HCT116 (cell line): ENCODE measurements at regions not wholly inside any gene's neighbourhood (a gene's known extent, or its start where the extent isn't known, plus 50 kb on each side); places are given as distances from the start of the nearest gene placed in this dataset.

ENCODE experiments used
- ATAC-seq: fragments of 200-7000 bp; cut with Tn5 transposase; 2 replicates; pipeline ENCODE4 v1.9.1; 2020; ENCODE audit warnings: mild to moderate bottlenecking, moderate library complexity
- BruUV-seq: library from RNA; stranded (reverse); fragments of 400-500 nt; replicated peaks from 2 replicates; lab custom pipeline; 2021; lab: Mats Ljungman, UMichigan
- CTCF ChIA-PET: fragments of 300-600 bp; sonication (Branson Sonifier 250); formaldehyde crosslinking; loops from one replicate; lab custom pipeline; 2021; ENCODE audit warnings: antibody characterized with exemption; lab: Charles Lee
- POLR2A ChIA-PET: fragments of 300-600, 350-600 bp; sonication (Branson Sonifier 250); formaldehyde crosslinking; loops from one replicate; lab custom pipeline; 2021; ENCODE audit warnings: antibody characterized with exemption; lab: Charles Lee
- RAD21 ChIA-PET, 2 experiments: fragments of 300-600 bp; sonication (Branson Sonifier 250); formaldehyde crosslinking; loops; one replicate each; lab custom pipeline; 2023; ENCODE audit warnings: low total read pairs in 2 of 2; ENCODE audit not compliant: uncharacterized antibody in 2 of 2, unreplicated experiment in 2 of 2, low non-redundant PET in 1 of 2; lab: Charles Lee
- DNase-seq: peaks from one replicate; pipeline ENCODE4 v3.0.0-alpha.2; 2010; ENCODE audit warnings: low read depth, low spot score
- H2AFZ ChIP-seq: fragments of 200-600 bp; shearing (Covaris generic), sonication (generic); 2 replicates; pipeline ENCODE4 v1.6.1; 2017; ENCODE audit warnings: low read depth, mixed run types, mixed read lengths, antibody characterized with exemption, low read length; ENCODE audit not compliant: poor library complexity, severe bottlenecking
- H3K27ac ChIP-seq: 2 replicates; pipeline ENCODE4 v1.5.1; 2012; ENCODE audit warnings: low read depth, low read length
- H3K27me3 ChIP-seq: fragments of 200-600 bp; sonication (generic); 2 replicates; pipeline ENCODE4 v1.6.1; 2016; ENCODE audit warnings: mixed run types, low read length, mixed read lengths; ENCODE audit not compliant: insufficient read depth
- H3K36me3 ChIP-seq, 2 experiments: fragments of 200-500 bp in 1 of 2; fragments of 200-600 bp in 1 of 2; sonication (Bioruptor generic) in 1 of 2; sonication (generic) in 1 of 2; 2 replicates each; pipeline versions ENCODE4 v1.5.1 to v1.6.1; 2014 to 2016; ENCODE audit warnings: low read length in 2 of 2, inconsistent platforms in 1 of 2, mixed read lengths in 1 of 2, mixed run types in 1 of 2; ENCODE audit not compliant: insufficient read depth in 2 of 2, control insufficient read depth in 1 of 2
- H3K4me1 ChIP-seq, 2 experiments: fragments of 200-600 bp in 1 of 2; sonication (generic) in 1 of 2; 2 replicates each; pipeline versions ENCODE4 v1.5.1 to v1.6.1; 2012 to 2017; ENCODE audit warnings: low read length in 2 of 2, inconsistent platforms in 1 of 2, mild to moderate bottlenecking in 1 of 2, mixed read lengths in 1 of 2, mixed run types in 1 of 2, moderate library complexity in 1 of 2; ENCODE audit not compliant: insufficient read depth in 2 of 2, control insufficient read depth in 1 of 2
- H3K4me2 ChIP-seq: fragments of 200-600 bp; sonication (generic); 2 replicates; pipeline ENCODE4 v1.6.1; 2017; ENCODE audit warnings: mixed run types, low read length, mixed read lengths
- H3K4me3 ChIP-seq, 2 experiments: fragments of 200-600 bp in 1 of 2; sonication (generic) in 1 of 2; replicated peaks in 1 of 2; 2 replicates each; pipeline ENCODE4 v1.5.1; 2011 to 2016; ENCODE audit warnings: low read length in 2 of 2, control low read depth in 1 of 2, low read depth in 1 of 2, mild to moderate bottlenecking in 1 of 2, mixed read lengths in 1 of 2, mixed run types in 1 of 2
- H3K79me2 ChIP-seq: fragments of 200-600 bp; sonication (generic); 2 replicates; pipeline ENCODE4 v1.6.1; 2017; ENCODE audit warnings: mild to moderate bottlenecking, mixed run types, low read length, moderate library complexity, mixed read lengths; ENCODE audit not compliant: insufficient read depth
- H3K9ac ChIP-seq: fragments of 200-600 bp; sonication (generic); 2 replicates; pipeline ENCODE4 v1.6.1; 2016; ENCODE audit warnings: low read length, mixed read lengths
- H3K9me2 ChIP-seq: fragments of 200-600 bp; sonication (generic), shearing (Covaris generic); 2 replicates; pipeline ENCODE4 v1.6.1; 2017; ENCODE audit warnings: mixed run types, mild to moderate bottlenecking, moderate library complexity; ENCODE audit not compliant: insufficient read depth
- H3K9me3 ChIP-seq, 2 experiments: fragments of 200-500 bp in 1 of 2; fragments of 200-600 bp in 1 of 2; sonication (Bioruptor generic) in 1 of 2; sonication (generic) in 1 of 2; 2 replicates each; pipeline ENCODE4 v1.6.1; 2014 to 2017; ENCODE audit warnings: low read length in 2 of 2, mixed read lengths in 2 of 2, inconsistent platforms in 1 of 2, low read depth in 1 of 2, mild to moderate bottlenecking in 1 of 2, mixed run types in 1 of 2, moderate library complexity in 1 of 2; ENCODE audit not compliant: control insufficient read depth in 1 of 2, insufficient read depth in 1 of 2
- H4K20me1 ChIP-seq: fragments of 200-600 bp; sonication (generic), shearing (Covaris generic); 2 replicates; pipeline ENCODE4 v1.6.1; 2017; ENCODE audit warnings: mixed run types, mild to moderate bottlenecking, moderate library complexity; ENCODE audit not compliant: insufficient read depth
- ATF3 ChIP-seq: IDR thresholded peaks from 2 replicates; pipeline ENCODE4 v1.6.1; 2012
- CBX3 ChIP-seq: IDR thresholded peaks from 2 replicates; pipeline ENCODE4 v1.6.1; 2012; ENCODE audit warnings: low read depth
- CEBPB ChIP-seq: IDR thresholded peaks from 2 replicates; pipeline ENCODE4 v1.6.1; 2012; ENCODE audit warnings: low read depth
- EZH2 ChIP-seq: fragments of 200-600 bp; sonication (generic); IDR thresholded peaks from 2 replicates; pipeline ENCODE4 v1.6.1; 2017; ENCODE audit warnings: antibody characterized with exemption, mixed run types
- EZH2phosphoT487 ChIP-seq: fragments of 200-600 bp; IDR thresholded peaks from 2 replicates; pipeline ENCODE4 v1.6.1; 2018; ENCODE audit warnings: antibody characterized with exemption, borderline replicate concordance
- FOSL1 ChIP-seq: IDR thresholded peaks from 2 replicates; pipeline ENCODE4 v1.6.1; 2012; ENCODE audit warnings: low read depth
- MAX ChIP-seq: IDR thresholded peaks from 2 replicates; pipeline ENCODE4 v1.6.1; 2012
- POLR2A ChIP-seq: IDR thresholded peaks from 2 replicates; pipeline ENCODE4 v1.7.0; 2011; ENCODE audit warnings: borderline replicate concordance; ENCODE audit not compliant: insufficient read depth, insufficient read length; ENCODE audit errors: extremely low read depth
- RAD21 ChIP-seq: IDR thresholded peaks from 2 replicates; pipeline ENCODE4 v1.6.1; 2012; ENCODE audit warnings: low read depth, mild to moderate bottlenecking
- SIN3A ChIP-seq: IDR thresholded peaks from 2 replicates; pipeline ENCODE4 v1.6.1; 2012; ENCODE audit warnings: low read depth
- SP1 ChIP-seq: IDR thresholded peaks from 2 replicates; pipeline ENCODE4 v1.6.1; 2012; ENCODE audit warnings: low read depth
- SRF ChIP-seq: IDR thresholded peaks from 2 replicates; pipeline ENCODE4 v1.6.1; 2012; ENCODE audit warnings: low read depth
- ZBTB33 ChIP-seq: IDR thresholded peaks from 2 replicates; pipeline ENCODE4 v1.6.1; 2011; ENCODE audit warnings: mild to moderate bottlenecking, low read length, moderate library complexity; ENCODE audit not compliant: insufficient replicate concordance; ENCODE audit errors: extremely low read depth
- ZFX ChIP-seq: fragments of 450-650 bp; IDR thresholded peaks from 2 replicates; pipeline ENCODE4 v1.6.1; 2017
- ZNF274 ChIP-seq: fragments of 200-500 bp; sonication (Bioruptor generic); IDR thresholded peaks from 2 replicates; pipeline ENCODE4 v1.6.1; 2014; ENCODE audit warnings: mild to moderate bottlenecking, low read depth, low read length, inconsistent platforms
- intact Hi-C: fragments of 100-400 bp; cut with micrococcal nuclease; formaldehyde crosslinking; loops from 2 replicates; pipeline ENCODE4 v1.10.0; 2022
- TF ChIP-seq, protein P1 (sequence below), 3 experiments: fragments of 200-600 bp in 1 of 3; sonication (generic) in 1 of 3; IDR thresholded peaks in 2 of 3; conservative IDR thresholded peaks in 1 of 3; 2 replicates each; pipeline ENCODE4 v1.5.1; 2012 to 2017; ENCODE audit warnings: low read depth in 2 of 3, low read length in 2 of 3, antibody characterized with exemption in 1 of 3, borderline replicate concordance in 1 of 3, control low read depth in 1 of 3, mild to moderate bottlenecking in 1 of 3, mixed read lengths in 1 of 3, mixed run types in 1 of 3, moderate library complexity in 1 of 3; ENCODE audit not compliant: insufficient read depth in 1 of 3
- TF ChIP-seq, protein P2 (sequence below): IDR thresholded peaks from 2 replicates; pipeline ENCODE4 v1.6.1; 2012; ENCODE audit warnings: low read depth

- ChIA-PET RAD21 (no interaction called here), CTCF (no interaction called here)
- no peak for ATAC-seq
- intact Hi-C loops: no loop called here
- no peaks in the 10 kb centered on the region for H3K79me2 ChIP-seq
- H3K4me1 ChIP-seq: no peaks in the 10 kb centered on the region
- no peak overlapping the region for H3K9ac ChIP-seq
- no peak overlapping the region for H2AFZ ChIP-seq
- H4K20me1 ChIP-seq: no peaks in the 10 kb centered on the region
- H3K4me2 ChIP-seq: no peak overlapping the region
- no peaks in the 10 kb centered on the region for H3K27me3 ChIP-seq
- no peaks in the 10 kb centered on the region for H3K36me3 ChIP-seq
- no peak overlapping the region for H3K4me3 ChIP-seq
- TF ChIP-seq ZBTB33 (no peak), SP1 (no peak), CEBPB (no peak), ZFX (no peak), EZH2 (no peak), FOSL1 (no peak), EZH2phosphoT487 (no peak), ZNF274 (no peak), RAD21 (no peak), ATF3 (no peak), CBX3 (no peak), POLR2A (no peak), MAX (no peak), SIN3A (no peak), SRF (no peak)
- TF ChIP-seq, protein P1, sequence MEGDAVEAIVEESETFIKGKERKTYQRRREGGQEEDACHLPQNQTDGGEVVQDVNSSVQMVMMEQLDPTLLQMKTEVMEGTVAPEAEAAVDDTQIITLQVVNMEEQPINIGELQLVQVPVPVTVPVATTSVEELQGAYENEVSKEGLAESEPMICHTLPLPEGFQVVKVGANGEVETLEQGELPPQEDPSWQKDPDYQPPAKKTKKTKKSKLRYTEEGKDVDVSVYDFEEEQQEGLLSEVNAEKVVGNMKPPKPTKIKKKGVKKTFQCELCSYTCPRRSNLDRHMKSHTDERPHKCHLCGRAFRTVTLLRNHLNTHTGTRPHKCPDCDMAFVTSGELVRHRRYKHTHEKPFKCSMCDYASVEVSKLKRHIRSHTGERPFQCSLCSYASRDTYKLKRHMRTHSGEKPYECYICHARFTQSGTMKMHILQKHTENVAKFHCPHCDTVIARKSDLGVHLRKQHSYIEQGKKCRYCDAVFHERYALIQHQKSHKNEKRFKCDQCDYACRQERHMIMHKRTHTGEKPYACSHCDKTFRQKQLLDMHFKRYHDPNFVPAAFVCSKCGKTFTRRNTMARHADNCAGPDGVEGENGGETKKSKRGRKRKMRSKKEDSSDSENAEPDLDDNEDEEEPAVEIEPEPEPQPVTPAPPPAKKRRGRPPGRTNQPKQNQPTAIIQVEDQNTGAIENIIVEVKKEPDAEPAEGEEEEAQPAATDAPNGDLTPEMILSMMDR (IDR thresholded peaks at IDR 0.05 in 2 of 3, conservative IDR thresholded peaks at IDR 0.05 in 1 of 3; ENCODE audit: borderline replicate concordance in 1 of 3, insufficient read depth in 1 of 3, low read depth in 2 of 3, low read length in 2 of 3): no peak
- TF ChIP-seq, protein P2, sequence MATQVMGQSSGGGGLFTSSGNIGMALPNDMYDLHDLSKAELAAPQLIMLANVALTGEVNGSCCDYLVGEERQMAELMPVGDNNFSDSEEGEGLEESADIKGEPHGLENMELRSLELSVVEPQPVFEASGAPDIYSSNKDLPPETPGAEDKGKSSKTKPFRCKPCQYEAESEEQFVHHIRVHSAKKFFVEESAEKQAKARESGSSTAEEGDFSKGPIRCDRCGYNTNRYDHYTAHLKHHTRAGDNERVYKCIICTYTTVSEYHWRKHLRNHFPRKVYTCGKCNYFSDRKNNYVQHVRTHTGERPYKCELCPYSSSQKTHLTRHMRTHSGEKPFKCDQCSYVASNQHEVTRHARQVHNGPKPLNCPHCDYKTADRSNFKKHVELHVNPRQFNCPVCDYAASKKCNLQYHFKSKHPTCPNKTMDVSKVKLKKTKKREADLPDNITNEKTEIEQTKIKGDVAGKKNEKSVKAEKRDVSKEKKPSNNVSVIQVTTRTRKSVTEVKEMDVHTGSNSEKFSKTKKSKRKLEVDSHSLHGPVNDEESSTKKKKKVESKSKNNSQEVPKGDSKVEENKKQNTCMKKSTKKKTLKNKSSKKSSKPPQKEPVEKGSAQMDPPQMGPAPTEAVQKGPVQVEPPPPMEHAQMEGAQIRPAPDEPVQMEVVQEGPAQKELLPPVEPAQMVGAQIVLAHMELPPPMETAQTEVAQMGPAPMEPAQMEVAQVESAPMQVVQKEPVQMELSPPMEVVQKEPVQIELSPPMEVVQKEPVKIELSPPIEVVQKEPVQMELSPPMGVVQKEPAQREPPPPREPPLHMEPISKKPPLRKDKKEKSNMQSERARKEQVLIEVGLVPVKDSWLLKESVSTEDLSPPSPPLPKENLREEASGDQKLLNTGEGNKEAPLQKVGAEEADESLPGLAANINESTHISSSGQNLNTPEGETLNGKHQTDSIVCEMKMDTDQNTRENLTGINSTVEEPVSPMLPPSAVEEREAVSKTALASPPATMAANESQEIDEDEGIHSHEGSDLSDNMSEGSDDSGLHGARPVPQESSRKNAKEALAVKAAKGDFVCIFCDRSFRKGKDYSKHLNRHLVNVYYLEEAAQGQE: no peak
- TF ChIP-seq, all 23 proteins: peak for 0
- DNase-seq: no peak
- H3K27ac ChIP-seq: no peak overlapping the region
- POLR2A ChIA-PET: no interaction called here
- no TSS peak for BruUV-seq
- no peaks in the 10 kb centered on the region for H3K9me2 ChIP-seq
- peaks cover 12 to 13% of the 10 kb centered on the region in 2 experiments; a peak in 2 of 4 replicates for H3K9me3 ChIP-seq
Observed at GRCh38 chr18:77528872-77529271, 279.2 kb downstream of the GALR1 start.
